ENCODE measurements at regions not wholly inside any gene's neighbourhood (a gene's known extent, or its start where the extent isn't known, plus 50 kb on each side); places are given as distances from the start of the nearest gene placed in this dataset.

- TF ChIP-seq POLR2A (IDR thresholded peaks at IDR 0.05; ENCODE audit: low read depth, low read length) (no peak), CTCF (conservative IDR thresholded peaks at IDR 0.05; ENCODE audit: low read depth, low read length) (no peak), NFE2L2 (IDR thresholded peaks at IDR 0.05; ENCODE audit: low read depth, low read length) (no peak), CHD1 (IDR thresholded peaks at IDR 0.05; ENCODE audit: low read depth, low read length) (no peak), RAD21 (IDR thresholded peaks at IDR 0.05; ENCODE audit: low read length) (no peak), CEBPB (IDR thresholded peaks at IDR 0.05; ENCODE audit: low read depth, low read length) (no peak), SMC3 (IDR thresholded peaks at IDR 0.05; ENCODE audit: low read depth, low read length) (no peak), RFX5 (IDR thresholded peaks at IDR 0.05; ENCODE audit: low read depth, low read length) (no peak), MAZ (IDR thresholded peaks at IDR 0.05; ENCODE audit: borderline replicate concordance, low read depth, low read length) (no peak), MAFK (IDR thresholded peaks at IDR 0.05; ENCODE audit: low read depth, low read length) (no peak), ELK1 (IDR thresholded peaks at IDR 0.05; ENCODE audit: borderline replicate concordance, low read depth, low read length) (no peak)
Measured at GRCh38 chr10:111785921-111786320, 397.6 kb downstream of the GPAM start.
